Body of pancreas (tissue), 4 donors: ENCODE measurements at regions not wholly inside any gene's neighbourhood (a gene's known extent, or its start where the extent isn't known, plus 50 kb on each side); places are given as distances from the start of the nearest gene placed in this dataset.

Experiments
- ATAC-seq: fragments of 150-250 bp; one replicate; pipeline ENCODE4 v1.9.1; 2016
- DNase-seq, 4 donors: peaks; one replicate each; pipeline ENCODE4 v3.0.0-alpha.2; 2019
- H3K27ac ChIP-seq, 4 donors: fragments of 200-600 bp; sonication (generic); 1 replicate in 3 of 4; 2 replicates in 1 of 4; pipeline versions ENCODE4 v1.5.1 to v1.6.1; 2016 to 2019; ENCODE audit warnings: mild to moderate bottlenecking in 1 of 4, mixed read lengths in 1 of 4, moderate library complexity in 1 of 4
- H3K27me3 ChIP-seq, 2 donors: fragments of 200-600 bp; sonication (generic); one replicate each; pipeline ENCODE4 v1.6.0; 2016; ENCODE audit warnings: mild to moderate bottlenecking in 1 of 2
- H3K36me3 ChIP-seq, 2 donors: fragments of 200-600 bp; sonication (generic); replicated peaks in 1 of 2; 2 replicates each; pipeline ENCODE4 v1.5.1; 2016; ENCODE audit warnings: low read depth in 2 of 2; ENCODE audit not compliant: insufficient read depth in 1 of 2
- H3K4me1 ChIP-seq: fragments of 200-600 bp; sonication (generic); one replicate; pipeline ENCODE4 v1.6.0; 2016
- H3K4me3 ChIP-seq, 2 donors: fragments of 200-600 bp; sonication (generic); 1 replicate in 1 of 2; 2 replicates in 1 of 2; pipeline ENCODE4 v1.5.1; 2016 to 2019
- H3K9me3 ChIP-seq, 3 donors: fragments of 200-600 bp; sonication (generic); 1 replicate in 2 of 3; 2 replicates in 1 of 3; pipeline ENCODE4 v1.5.1; 2016
- CTCF ChIP-seq, 7 experiments: fragments of 450-650 bp in 4 of 7; fragments of 200-600 bp in 3 of 7; sonication (generic) in 3 of 7; IDR thresholded peaks; one replicate each; pipeline ENCODE4 v1.5.1; 2016 to 2019; ENCODE audit warnings: antibody characterized with exemption in 7 of 7
- POLR2A ChIP-seq, 3 donors: fragments of 450-650 bp; IDR thresholded peaks; one replicate each; pipeline ENCODE4 v1.6.1; 2016; ENCODE audit warnings: antibody characterized with exemption in 3 of 3, mild to moderate bottlenecking in 2 of 3
- WGBS, 2 donors: methylation state at CpG; one replicate each; pipeline ENCODE4 v1.1.5; 2017; 5-methylcytosine and 5-hydroxymethylcytosine counted together
- intact Hi-C: fragments of 100-400 bp; cut with DNase I; formaldehyde crosslinking; loops from one replicate; pipeline ENCODE4 v1.15.1; 2023

GRCh38 chr7:55306331-55306730 lies 58.8 kb upstream of the LANCL2 start:
- no peak overlapping the region for H3K27ac ChIP-seq
- no peak overlapping the region for H3K4me3 ChIP-seq
- no peaks in the 10 kb centered on the region for H3K27me3 ChIP-seq
- ATAC-seq (no peak), DNase-seq (no peak)
- no peaks in the 10 kb centered on the region for H3K36me3 ChIP-seq
- WGBS, 2 donors: 64 to 78% methylated on average over 3 of the region's 3 CpGs
- TF ChIP-seq POLR2A (IDR thresholded peaks at IDR 0.05) (no peak), CTCF (IDR thresholded peaks at IDR 0.05) (no peak)
- H3K4me1 ChIP-seq: no peaks in the 10 kb centered on the region
- intact Hi-C loops: no loop called here
- H3K9me3 ChIP-seq: no peaks in the 10 kb centered on the region

- Histone ChIP-seq H3K27me3 (no peaks in the 10 kb centered on the region), H3K27ac (no peak overlapping the region), H3K4me3 (no peak overlapping the region), H3K36me3 (no peaks in the 10 kb centered on the region), H3K9me3 (no peaks in the 10 kb centered on the region), H3K4me1 (no peaks in the 10 kb centered on the region)
- WGBS, 2 donors: 79% methylated on average over 4 of the region's 4 CpGs
- TF ChIP-seq CTCF (IDR thresholded peaks at IDR 0.05): no peak
- TF ChIP-seq POLR2A (IDR thresholded peaks at IDR 0.05): no peak
- DNase-seq: no peak
- intact Hi-C loops: no loop called here
- ATAC-seq: no peak
Observed at GRCh38 chr7:55307123-55307916, 57.8 kb upstream of the LANCL2 start.

- Histone ChIP-seq H3K4me3 (no peak overlapping the region), H3K9me3 (no peaks in the 10 kb centered on the region), H3K27ac (no peak overlapping the region), H3K4me1 (no peaks in the 10 kb centered on the region), H3K36me3 (no peaks in the 10 kb centered on the region), H3K27me3 (no peaks in the 10 kb centered on the region)
- intact Hi-C loops: no loop called here
- ATAC-seq (peak; percentile 58), DNase-seq (peak in 1 of 4 donors; percentile 21)
- TF ChIP-seq POLR2A (IDR thresholded peaks at IDR 0.05): no peak
- TF ChIP-seq CTCF (IDR thresholded peaks at IDR 0.05): no peak
- 66 to 81% methylated on average over 3 of the region's 3 CpGs for WGBS, 2 donors
Observed at GRCh38 chr7:55308186-55308929, 56.8 kb upstream of the LANCL2 start.

GRCh38 chr7:55309040-55309991 lies 55.8 kb upstream of the LANCL2 start:
- ATAC-seq (no peak), DNase-seq (peak in 2 of 4 donors; percentile 15)
- H3K27ac ChIP-seq: no peak overlapping the region
- H3K27me3 ChIP-seq: no peaks in the 10 kb centered on the region
- H3K9me3 ChIP-seq: no peaks in the 10 kb centered on the region
- no peak overlapping the region for H3K4me3 ChIP-seq
- 75 to 85% methylated on average over 17 of the region's 17 CpGs for WGBS, 2 donors
- H3K36me3 ChIP-seq: no peaks in the 10 kb centered on the region
- no peak for TF ChIP-seq POLR2A (IDR thresholded peaks at IDR 0.05)
- no peak for TF ChIP-seq CTCF (IDR thresholded peaks at IDR 0.05)
- intact Hi-C loops: no loop called here
- H3K4me1 ChIP-seq: no peaks in the 10 kb centered on the region
